B cell (primary cell): ENCODE measurements at regions not wholly inside any gene's neighbourhood (a gene's known extent, or its start where the extent isn't known, plus 50 kb on each side); places are given as distances from the start of the nearest gene placed in this dataset.

Experiments
- ATAC-seq: fragments of 200-7000 bp; cut with Tn5 transposase; one replicate; pipeline ENCODE4 v1.10.0; 2021; ENCODE audit warnings: low read depth, mild to moderate bottlenecking, moderate number of reproducible peaks, moderate library complexity
- CTCF ChIA-PET: fragments of 350-600 bp; sonication (Branson Sonifier 250); formaldehyde crosslinking; loops from one replicate; lab custom pipeline; 2021; ENCODE audit warnings: antibody characterized with exemption, inconsistent platforms; lab: Charles Lee
- POLR2A ChIA-PET: fragments of 350-600 bp; sonication (Branson Sonifier 250); formaldehyde crosslinking; loops from one replicate; lab custom pipeline; 2021; ENCODE audit warnings: antibody characterized with exemption; lab: Charles Lee
- DNase-seq: peaks from one replicate; pipeline ENCODE4 v3.0.0; 2013
- H2AFZ ChIP-seq: 2 replicates; pipeline ENCODE4 v1.6.1; 2012; ENCODE audit warnings: mild to moderate bottlenecking, low read depth, low read length; ENCODE audit not compliant: insufficient read depth, poor library complexity, severe bottlenecking
- H3K27ac ChIP-seq, 2 donors: 1 replicate in 1 of 2; 2 replicates in 1 of 2; pipeline ENCODE4 v1.5.1; 2012 to 2013; ENCODE audit warnings: low read length in 2 of 2, mild to moderate bottlenecking in 2 of 2, moderate library complexity in 1 of 2
- H3K27me3 ChIP-seq, 4 experiments: fragments of 200-600 bp in 1 of 4; sonication (generic) in 1 of 4; replicated peaks in 1 of 4; 1 replicate in 2 of 4; 2 replicates in 2 of 4; pipeline versions ENCODE4 v1.6.1 to v1.7.0; 2013 to 2016; ENCODE audit warnings: low read length in 3 of 4, mild to moderate bottlenecking in 2 of 4, mixed read lengths in 1 of 4, moderate library complexity in 1 of 4; ENCODE audit not compliant: insufficient read depth in 4 of 4, control insufficient read depth in 3 of 4; ENCODE audit errors: control extremely low read depth in 1 of 4
- H3K36me3 ChIP-seq, 2 experiments: replicated peaks in 1 of 2; 1 replicate in 1 of 2; 2 replicates in 1 of 2; pipeline versions ENCODE4 v1.6.1 to v1.7.1; 2013; ENCODE audit warnings: low read length in 1 of 2; ENCODE audit not compliant: insufficient read depth in 2 of 2, control insufficient read depth in 1 of 2; ENCODE audit errors: control extremely low read depth in 1 of 2, extremely low read depth in 1 of 2
- H3K4me1 ChIP-seq, 2 donors: fragments of 200-600 bp in 1 of 2; sonication (generic) in 1 of 2; 1 replicate in 1 of 2; 2 replicates in 1 of 2; pipeline versions ENCODE4 v1.5.1 to v1.6.1; 2013 to 2017; ENCODE audit warnings: low read length in 2 of 2; ENCODE audit not compliant: control insufficient read depth in 2 of 2, insufficient read depth in 2 of 2
- H3K4me2 ChIP-seq: replicated peaks from 2 replicates; pipeline ENCODE3; 2012; ENCODE audit warnings: mild to moderate bottlenecking, low read depth, low read length; ENCODE audit not compliant: poor library complexity, severe bottlenecking
- H3K4me3 ChIP-seq, 5 experiments: fragments of 200-600 bp in 1 of 5; sonication (generic) in 1 of 5; 1 replicate in 3 of 5; 2 replicates in 2 of 5; pipeline versions ENCODE4 v1.5.1 to v1.7.0; 2011 to 2016; ENCODE audit warnings: low read length in 4 of 5, mild to moderate bottlenecking in 4 of 5, low read depth in 2 of 5, control low read depth in 1 of 5, moderate library complexity in 1 of 5; ENCODE audit not compliant: insufficient read depth in 1 of 5; ENCODE audit errors: control extremely low read depth in 1 of 5, extremely low read depth in 1 of 5
- H3K79me2 ChIP-seq: fragments of 200-600 bp; sonication (generic); one replicate; pipeline ENCODE4 v1.6.0; 2016; ENCODE audit warnings: low read length; ENCODE audit not compliant: control insufficient read depth, insufficient read depth
- H3K9ac ChIP-seq: fragments of 200-600 bp; sonication (generic); 2 replicates; pipeline ENCODE4 v1.6.1; 2017; ENCODE audit warnings: mild to moderate bottlenecking, low read length, moderate library complexity
- H3K9me3 ChIP-seq, 3 donors: one replicate each; pipeline versions ENCODE4 v1.6.1 to v1.7.1; 2013; ENCODE audit warnings: low read length in 2 of 3; ENCODE audit not compliant: control insufficient read depth in 2 of 3, insufficient read depth in 1 of 3; ENCODE audit errors: control extremely low read depth in 1 of 3
- H4K20me1 ChIP-seq: 2 replicates; pipeline ENCODE4 v1.6.0; 2012; ENCODE audit warnings: mild to moderate bottlenecking, low read length; ENCODE audit not compliant: insufficient read depth, control insufficient read depth, poor library complexity, severe bottlenecking
- H3K27ac Mint-ChIP-seq: one replicate; pipeline ENCODE4 v1.8.0; 2021; ENCODE audit warnings: mixed read lengths
- H3K27me3 Mint-ChIP-seq: one replicate; pipeline ENCODE4 v1.8.0; 2021; ENCODE audit warnings: mixed read lengths
- H3K4me1 Mint-ChIP-seq: one replicate; pipeline ENCODE4 v1.8.0; 2021; ENCODE audit warnings: mixed read lengths
- H3K4me3 Mint-ChIP-seq: one replicate; pipeline ENCODE4 v1.8.0; 2021; ENCODE audit warnings: mixed read lengths
- H3K9me3 Mint-ChIP-seq: one replicate; pipeline ENCODE4 v1.8.0; 2022; ENCODE audit warnings: mixed read lengths; ENCODE audit not compliant: insufficient read depth
- EZH2 ChIP-seq: IDR thresholded peaks from 2 replicates; pipeline ENCODE4 v1.6.1; 2012; ENCODE audit warnings: borderline replicate concordance, low read depth, mild to moderate bottlenecking, moderate library complexity, low read length; ENCODE audit not compliant: insufficient read depth, poor library complexity, severe bottlenecking
- WGBS: methylation state at CpG from one replicate; pipeline ENCODE4 v1.1.5; 2013; ENCODE audit warnings: missing lambda C conversion rate; ENCODE audit not compliant: insufficient coverage; 5-methylcytosine and 5-hydroxymethylcytosine counted together
- intact Hi-C: fragments of 100-400 bp; cut with micrococcal nuclease; formaldehyde crosslinking; loops from one replicate; pipeline ENCODE4 v1.10.0; 2022
- TF ChIP-seq, protein P1 (sequence below): fragments of 200-600 bp; IDR thresholded peaks from one replicate; pipeline ENCODE4 v1.8.0; 2022; ENCODE audit warnings: antibody characterized with exemption, mild to moderate bottlenecking

DNA sequence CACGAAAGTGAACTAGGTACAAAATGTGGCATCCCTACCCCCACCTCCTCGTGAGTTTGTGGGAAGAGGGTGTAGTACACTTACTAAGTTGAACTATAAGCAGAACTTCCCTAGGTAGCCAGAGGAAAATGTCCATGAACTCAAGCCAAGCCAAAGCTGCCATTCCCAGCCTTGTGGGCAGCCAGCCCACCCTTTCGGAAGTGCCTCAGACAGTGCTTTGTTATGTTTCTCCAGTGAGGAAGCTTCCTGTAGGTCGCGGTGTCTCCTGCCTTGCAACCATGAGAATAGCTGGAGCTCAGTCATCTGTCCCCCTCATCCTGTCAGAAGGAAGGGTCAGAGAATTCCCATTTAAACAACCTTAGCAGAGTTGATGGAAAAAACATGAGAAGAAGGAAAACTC, 266.9 kb downstream of the DUSP6 start:
- Histone ChIP-seq H3K27me3 (no peaks in the 10 kb centered on the region), H3K9me3 (no peaks in the 10 kb centered on the region), H3K27ac (no peak overlapping the region), H3K4me1 (no peaks in the 10 kb centered on the region), H3K79me2 (no peaks in the 10 kb centered on the region), H3K36me3 (no peaks in the 10 kb centered on the region), H4K20me1 (no peaks in the 10 kb centered on the region), H3K9ac (no peak overlapping the region), H3K4me2 (no peak overlapping the region), H3K4me3 (no peak overlapping the region), H2AFZ (no peak overlapping the region)
- peaks cover 3% of the 10 kb centered on the region for H3K4me1 Mint-ChIP-seq
- ChIA-PET POLR2A (no interaction called here), CTCF (no interaction called here)
- no peak for ATAC-seq
- 100% methylated on average over 3 of the region's 5 CpGs for WGBS
- intact Hi-C loops = no loop called here
- no peak overlapping the region for H3K27ac Mint-ChIP-seq
- no peak for DNase-seq
- no peak overlapping the region for H3K4me3 Mint-ChIP-seq
- no peak for TF ChIP-seq EZH2
- TF ChIP-seq, protein P1, sequence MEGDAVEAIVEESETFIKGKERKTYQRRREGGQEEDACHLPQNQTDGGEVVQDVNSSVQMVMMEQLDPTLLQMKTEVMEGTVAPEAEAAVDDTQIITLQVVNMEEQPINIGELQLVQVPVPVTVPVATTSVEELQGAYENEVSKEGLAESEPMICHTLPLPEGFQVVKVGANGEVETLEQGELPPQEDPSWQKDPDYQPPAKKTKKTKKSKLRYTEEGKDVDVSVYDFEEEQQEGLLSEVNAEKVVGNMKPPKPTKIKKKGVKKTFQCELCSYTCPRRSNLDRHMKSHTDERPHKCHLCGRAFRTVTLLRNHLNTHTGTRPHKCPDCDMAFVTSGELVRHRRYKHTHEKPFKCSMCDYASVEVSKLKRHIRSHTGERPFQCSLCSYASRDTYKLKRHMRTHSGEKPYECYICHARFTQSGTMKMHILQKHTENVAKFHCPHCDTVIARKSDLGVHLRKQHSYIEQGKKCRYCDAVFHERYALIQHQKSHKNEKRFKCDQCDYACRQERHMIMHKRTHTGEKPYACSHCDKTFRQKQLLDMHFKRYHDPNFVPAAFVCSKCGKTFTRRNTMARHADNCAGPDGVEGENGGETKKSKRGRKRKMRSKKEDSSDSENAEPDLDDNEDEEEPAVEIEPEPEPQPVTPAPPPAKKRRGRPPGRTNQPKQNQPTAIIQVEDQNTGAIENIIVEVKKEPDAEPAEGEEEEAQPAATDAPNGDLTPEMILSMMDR = no peak
- peaks cover 12% of the 10 kb centered on the region for H3K27me3 Mint-ChIP-seq
- H3K9me3 Mint-ChIP-seq = no peaks in the 10 kb centered on the region

DNA sequence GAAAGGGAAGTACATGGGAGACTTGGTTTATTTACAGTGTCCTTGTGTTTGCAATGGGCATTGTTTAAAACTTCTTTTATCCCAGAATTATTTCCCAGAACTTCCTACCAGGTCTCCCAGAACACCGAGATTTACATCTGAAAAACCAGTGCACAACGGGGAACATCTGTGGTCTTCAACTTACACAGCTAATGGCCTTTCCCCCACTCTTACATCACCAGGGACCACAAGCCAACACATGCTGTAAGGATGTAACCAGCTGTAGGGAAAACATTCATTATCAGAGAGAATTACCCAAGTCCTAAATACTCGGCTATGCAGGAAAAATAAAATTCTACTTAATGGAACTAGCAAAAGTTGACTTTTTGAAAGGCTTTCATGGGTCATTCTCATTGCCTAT, 267.6 kb downstream of the DUSP6 start:
- no peaks in the 10 kb centered on the region for H3K36me3 ChIP-seq
- ATAC-seq (no peak), DNase-seq (no peak)
- H3K27ac ChIP-seq = no peak overlapping the region
- ChIA-PET POLR2A (no interaction called here), CTCF (no interaction called here)
- no peak overlapping the region for H3K4me3 ChIP-seq
- H3K4me2 ChIP-seq = no peak overlapping the region
- H4K20me1 ChIP-seq = no peaks in the 10 kb centered on the region
- H3K9me3 ChIP-seq = no peaks in the 10 kb centered on the region
- no peaks in the 10 kb centered on the region for H3K79me2 ChIP-seq
- no peak overlapping the region for H3K27ac Mint-ChIP-seq
- peaks cover 9% of the 10 kb centered on the region for H3K27me3 Mint-ChIP-seq
- no peak overlapping the region for H2AFZ ChIP-seq
- no peak for TF ChIP-seq EZH2
- TF ChIP-seq, protein P1 = no peak
- peaks cover 3% of the 10 kb centered on the region for H3K4me1 Mint-ChIP-seq
- no peaks in the 10 kb centered on the region for H3K4me1 ChIP-seq
- no peak overlapping the region for H3K4me3 Mint-ChIP-seq
- H3K9ac ChIP-seq = no peak overlapping the region
- WGBS = 100% methylated on average over 2 of the region's 3 CpGs
- no peaks in the 10 kb centered on the region for H3K27me3 ChIP-seq
- intact Hi-C loops = no loop called here
- no peaks in the 10 kb centered on the region for H3K9me3 Mint-ChIP-seq
